Panc1 (cell line): ENCODE measurements at regions not wholly inside any gene's neighbourhood (a gene's known extent, or its start where the extent isn't known, plus 50 kb on each side); places are given as distances from the start of the nearest gene placed in this dataset.

Experiments
- CTCF ChIP-seq: fragments of 450-650 bp; IDR thresholded peaks from 2 replicates; pipeline ENCODE4 v1.5.1; 2017; ENCODE audit warnings: mild to moderate bottlenecking
- POLR2AphosphoS5 ChIP-seq: IDR thresholded peaks from 2 replicates; pipeline ENCODE4 v1.6.1; 2012; ENCODE audit warnings: mild to moderate bottlenecking, low read depth, low read length, moderate library complexity
- REST ChIP-seq, 2 experiments: IDR thresholded peaks; 2 replicates each; pipeline ENCODE4 v1.6.1; 2011 to 2012; ENCODE audit warnings: low read depth in 2 of 2, control low read depth in 1 of 2, low read length in 1 of 2, mild to moderate bottlenecking in 1 of 2, moderate library complexity in 1 of 2; ENCODE audit not compliant: insufficient read depth in 1 of 2
- SIN3A ChIP-seq: IDR thresholded peaks from 2 replicates; pipeline ENCODE4 v1.6.1; 2012; ENCODE audit warnings: low read depth, mild to moderate bottlenecking, low read length, moderate library complexity, borderline replicate concordance; ENCODE audit not compliant: insufficient read depth
- TCF7L2 ChIP-seq: IDR thresholded peaks from 2 replicates; pipeline ENCODE4 v1.6.1; 2011; ENCODE audit warnings: mild to moderate bottlenecking, low read depth, low read length, inconsistent platforms

DNA sequence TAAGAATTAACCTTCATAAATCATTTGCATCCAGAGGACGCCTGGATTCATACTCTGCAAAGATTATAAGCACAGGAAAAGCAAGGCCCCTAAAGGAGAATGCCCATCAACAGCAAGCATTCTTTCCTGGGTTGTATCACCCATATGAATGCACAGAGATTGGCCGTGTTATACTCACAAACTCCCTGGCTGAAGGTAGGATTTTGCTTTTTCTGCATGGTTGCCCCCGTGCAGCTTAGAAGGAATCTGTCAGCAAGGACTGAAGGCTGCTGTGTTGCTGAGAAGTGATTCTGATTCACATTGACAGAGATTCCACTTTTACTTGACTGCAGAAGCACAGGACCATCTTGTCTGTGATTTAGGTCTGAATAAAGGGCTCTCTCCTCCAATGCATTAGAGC is 283.0 kb downstream of the LRRIQ3 start:
- no peak for TF ChIP-seq REST (IDR thresholded peaks at IDR 0.05; ENCODE audit: insufficient read depth in 1 of 2, low read depth in 2 of 2, low read length in 1 of 2)
- no peak for TF ChIP-seq CTCF
- no peak for TF ChIP-seq POLR2AphosphoS5
- TF ChIP-seq TCF7L2, result no peak
- no peak for TF ChIP-seq SIN3A
